ENCODE measurements at regions not wholly inside any gene's neighbourhood (a gene's known extent, or its start where the extent isn't known, plus 50 kb on each side); places are given as distances from the start of the nearest gene placed in this dataset.

DNA sequence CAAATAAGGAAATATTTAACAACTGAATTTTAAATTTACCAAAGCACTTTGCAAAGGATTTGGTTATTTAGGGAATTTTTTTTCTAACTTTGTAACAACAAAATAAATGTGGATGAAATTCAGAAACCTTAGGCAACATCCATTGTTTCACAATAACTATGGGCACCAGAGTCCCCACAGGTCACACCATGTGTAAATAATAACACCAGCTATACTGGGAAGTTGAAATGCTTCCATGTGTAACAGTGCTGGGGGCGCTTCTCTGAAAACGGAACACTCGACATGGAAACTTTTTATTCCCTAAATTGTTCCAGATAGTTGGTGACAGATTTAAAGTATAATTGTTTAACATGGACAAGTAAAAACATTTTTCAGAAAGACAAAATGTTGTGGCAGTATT, 818.6 kb downstream of the TNS3 start:
- TF ChIP-seq EZH2phosphoT487 (IDR thresholded peaks at IDR 0.05; ENCODE audit: borderline replicate concordance, low read depth, low read length), result no peak
- TF ChIP-seq, protein P1, sequence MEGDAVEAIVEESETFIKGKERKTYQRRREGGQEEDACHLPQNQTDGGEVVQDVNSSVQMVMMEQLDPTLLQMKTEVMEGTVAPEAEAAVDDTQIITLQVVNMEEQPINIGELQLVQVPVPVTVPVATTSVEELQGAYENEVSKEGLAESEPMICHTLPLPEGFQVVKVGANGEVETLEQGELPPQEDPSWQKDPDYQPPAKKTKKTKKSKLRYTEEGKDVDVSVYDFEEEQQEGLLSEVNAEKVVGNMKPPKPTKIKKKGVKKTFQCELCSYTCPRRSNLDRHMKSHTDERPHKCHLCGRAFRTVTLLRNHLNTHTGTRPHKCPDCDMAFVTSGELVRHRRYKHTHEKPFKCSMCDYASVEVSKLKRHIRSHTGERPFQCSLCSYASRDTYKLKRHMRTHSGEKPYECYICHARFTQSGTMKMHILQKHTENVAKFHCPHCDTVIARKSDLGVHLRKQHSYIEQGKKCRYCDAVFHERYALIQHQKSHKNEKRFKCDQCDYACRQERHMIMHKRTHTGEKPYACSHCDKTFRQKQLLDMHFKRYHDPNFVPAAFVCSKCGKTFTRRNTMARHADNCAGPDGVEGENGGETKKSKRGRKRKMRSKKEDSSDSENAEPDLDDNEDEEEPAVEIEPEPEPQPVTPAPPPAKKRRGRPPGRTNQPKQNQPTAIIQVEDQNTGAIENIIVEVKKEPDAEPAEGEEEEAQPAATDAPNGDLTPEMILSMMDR (conservative IDR thresholded peaks at IDR 0.05; ENCODE audit: low read length), result no peak
